HG03159 (cell line): ENCODE measurements at regions not wholly inside any gene's neighbourhood (a gene's known extent, or its start where the extent isn't known, plus 50 kb on each side); places are given as distances from the start of the nearest gene placed in this dataset.
A peak's percentile ranks its signal among the peaks of the same experiment; 100 is the strongest.

Source experiments
- ATAC-seq: cut with Tn5 transposase; IDR thresholded peaks from one replicate; pipeline ENCODE4 v1.9.1; 2021; ENCODE audit warnings: mild to moderate bottlenecking, moderate library complexity; ENCODE audit not compliant: unreplicated experiment

DNA sequence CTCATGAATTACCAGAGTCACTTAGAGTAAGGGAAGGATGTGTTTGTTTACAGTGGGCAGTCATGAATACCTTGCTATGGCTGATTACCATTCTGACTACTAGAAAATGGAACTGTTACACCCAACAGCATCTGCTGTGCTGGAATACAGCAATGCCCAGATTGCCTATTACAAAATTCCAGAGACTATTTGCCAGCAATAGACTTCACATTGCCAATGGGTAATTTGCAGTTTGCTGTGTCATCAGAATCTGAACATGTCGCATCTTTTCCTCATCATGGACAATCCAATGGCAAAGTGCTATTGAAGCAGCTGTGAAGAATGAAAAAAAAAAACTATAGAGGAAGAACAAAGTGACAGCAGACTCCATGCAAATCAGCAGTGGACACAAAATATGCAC, 356.6 kb downstream of the CXXC4 start:
- ATAC-seq, result no peak

DNA sequence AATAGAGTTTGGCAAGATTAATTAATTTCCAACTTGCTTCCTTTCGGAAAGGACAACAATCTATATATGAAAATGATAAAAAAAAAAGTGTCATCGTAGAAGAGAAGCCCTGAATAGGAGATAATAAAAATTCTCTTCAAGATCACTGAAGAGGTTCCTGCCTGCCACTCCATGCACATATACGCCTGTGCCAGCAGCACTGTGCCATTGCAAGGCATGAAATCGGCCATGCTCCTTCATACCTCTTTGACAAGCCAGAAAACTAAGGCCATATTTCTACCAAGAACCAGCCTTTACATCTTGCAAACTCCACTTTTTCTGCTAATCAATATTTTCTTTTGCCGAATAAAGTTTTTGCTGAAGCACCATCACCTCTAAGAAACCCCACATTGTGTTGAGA, 365.5 kb downstream of the CXXC4 start:
- no peak for ATAC-seq

DNA sequence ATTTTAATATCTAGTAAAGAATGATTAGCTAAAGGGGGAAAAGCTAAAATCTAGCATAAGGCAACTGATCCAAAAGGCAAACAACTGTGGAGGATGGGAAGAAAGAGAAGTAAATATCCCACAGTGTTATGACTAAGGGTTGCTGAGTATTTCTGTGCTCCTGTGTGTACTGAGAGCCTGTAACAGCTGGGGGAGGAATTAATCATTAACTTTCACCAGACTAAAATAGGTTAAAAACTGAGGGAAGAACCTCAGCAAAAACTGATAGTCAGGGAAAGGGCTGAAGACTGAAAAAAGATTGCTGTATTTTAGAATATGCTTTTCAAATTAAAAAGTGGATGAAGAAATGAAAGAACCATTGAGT, 365.9 kb downstream of the CXXC4 start:
- no peak for ATAC-seq

DNA sequence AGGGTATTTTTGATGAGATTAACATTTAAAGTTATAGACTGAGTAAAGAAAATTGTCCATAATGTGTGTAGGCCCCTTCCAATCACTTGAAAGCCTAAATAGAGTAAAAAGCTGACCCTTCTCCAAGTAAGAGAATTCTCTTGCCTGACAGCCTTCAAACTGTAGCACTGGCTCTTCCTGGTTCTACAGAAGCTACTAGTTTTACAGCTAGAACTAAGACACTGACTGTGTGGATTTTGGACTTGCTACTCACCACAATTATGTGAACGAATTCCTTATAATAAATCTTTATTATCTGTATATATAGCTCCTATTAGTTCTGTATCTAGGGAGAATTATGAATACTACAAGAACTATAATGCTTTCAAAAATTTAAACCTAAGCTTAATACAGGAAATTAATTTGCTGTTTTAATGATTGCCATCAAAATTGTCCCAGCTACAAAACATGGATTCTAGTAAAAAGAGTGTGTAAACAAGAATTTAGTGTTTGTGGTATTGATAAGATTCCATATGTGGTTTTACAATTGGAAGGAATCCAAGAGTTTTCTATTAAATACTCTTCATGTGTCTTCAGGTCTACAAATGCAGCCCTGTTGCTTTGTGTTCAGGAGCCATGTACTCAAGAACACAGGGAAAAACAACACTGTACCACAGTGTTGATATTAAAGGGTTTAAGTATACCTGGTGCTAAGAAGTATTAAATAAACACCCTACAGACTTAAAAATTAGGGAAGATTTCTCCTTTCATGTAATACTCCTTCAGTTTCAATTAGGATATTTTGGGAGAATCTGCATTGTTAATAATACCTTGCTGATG, 366.5 kb downstream of the CXXC4 start:
- no peak for ATAC-seq

DNA sequence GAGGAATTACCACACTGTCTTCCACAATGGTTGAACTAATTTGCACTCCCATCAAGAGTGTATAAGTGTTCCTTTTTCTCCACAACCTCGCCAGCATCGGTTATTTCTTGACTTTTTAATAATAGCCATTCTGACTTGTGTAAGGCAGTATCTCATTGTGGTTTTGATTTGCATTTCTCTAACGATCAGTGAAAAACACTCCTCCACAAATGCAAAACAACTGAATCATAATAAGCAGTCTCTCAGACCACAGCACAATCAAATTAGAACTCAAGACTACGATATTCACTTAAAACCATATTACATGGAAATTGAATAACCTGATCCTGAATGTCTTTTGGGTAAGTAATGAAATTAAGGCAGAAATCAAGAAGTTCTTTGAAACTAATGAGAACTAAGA, 371.7 kb downstream of the CXXC4 start:
- no peak for ATAC-seq

DNA sequence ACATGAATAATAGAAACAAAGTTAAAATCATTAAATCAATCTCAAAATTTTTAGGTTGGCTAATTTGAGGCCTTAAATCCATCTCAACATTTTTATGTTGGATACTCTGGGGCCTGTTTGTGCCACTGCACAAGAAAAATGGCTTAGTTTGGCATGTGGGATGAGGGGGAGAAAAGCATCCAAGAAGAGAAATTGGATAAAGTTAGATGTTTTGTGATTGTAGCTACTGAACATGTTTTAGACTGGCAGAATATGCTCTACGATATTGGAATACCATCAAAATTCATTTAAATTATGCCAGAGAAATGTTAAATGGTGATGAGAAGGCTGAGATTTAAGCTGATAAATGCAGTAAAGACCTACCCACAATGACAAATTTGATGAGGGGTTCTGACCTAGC, 376.9 kb downstream of the CXXC4 start:
- ATAC-seq, result no peak

DNA sequence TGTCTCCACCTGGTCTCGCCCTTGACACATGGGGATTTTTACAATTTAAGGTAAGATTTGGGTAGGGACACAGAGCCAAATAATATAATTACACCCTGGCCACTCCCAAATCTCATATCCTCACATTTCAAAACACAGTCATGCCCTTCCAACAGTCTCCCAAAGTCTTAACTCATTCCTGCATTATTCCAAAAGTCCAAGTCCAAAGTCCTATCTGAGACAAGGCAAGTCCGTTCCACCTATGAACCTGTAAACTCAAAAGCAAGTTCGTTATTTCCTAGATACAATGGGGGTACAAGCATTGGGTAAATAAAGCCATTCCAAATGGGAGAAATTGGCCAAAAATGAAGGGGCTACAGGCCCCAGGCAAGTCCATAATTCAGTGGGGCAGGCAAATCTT, 380.8 kb downstream of the CXXC4 start:
- ATAC-seq, result no peak

DNA sequence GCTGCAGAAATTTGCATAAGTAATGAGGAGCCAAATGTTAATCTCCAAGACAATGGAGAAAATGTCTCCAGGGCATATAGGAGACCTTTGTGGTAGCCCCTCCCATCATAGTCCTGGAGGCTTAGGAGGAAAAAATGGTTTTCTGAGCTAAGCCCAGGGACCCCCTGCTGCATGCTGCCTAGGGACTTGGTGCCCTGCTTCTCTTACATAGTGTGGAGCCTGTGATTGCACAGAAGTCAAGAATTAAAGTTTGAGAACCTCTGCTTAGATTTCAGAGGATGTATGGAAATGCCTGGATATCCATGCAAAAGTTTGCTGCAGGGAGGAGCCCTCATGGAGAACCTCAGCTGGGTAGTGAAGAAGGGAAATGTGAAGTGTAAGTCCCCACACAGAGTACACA, 379.4 kb upstream of the TACR3 start:
- ATAC-seq, result no peak

DNA sequence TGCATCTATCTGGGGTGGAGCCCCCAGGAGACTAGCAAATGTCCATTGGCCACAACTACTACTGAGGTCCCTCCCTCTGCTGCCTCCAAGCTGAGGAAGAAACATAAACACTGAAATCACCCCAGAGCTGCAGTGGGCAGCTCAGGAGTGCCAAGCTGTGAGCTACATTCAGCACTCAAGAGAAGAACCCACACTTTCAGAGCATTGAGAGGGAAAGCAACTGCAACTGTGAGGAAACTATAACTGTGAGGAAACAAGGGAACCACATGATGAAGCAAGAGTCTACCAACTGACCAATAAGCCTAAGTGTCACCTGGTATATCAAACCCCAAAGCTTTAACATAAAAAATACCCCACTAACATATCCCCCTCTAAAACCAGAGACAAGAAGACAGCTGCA, 373.5 kb upstream of the TACR3 start:
- ATAC-seq, result no peak

DNA sequence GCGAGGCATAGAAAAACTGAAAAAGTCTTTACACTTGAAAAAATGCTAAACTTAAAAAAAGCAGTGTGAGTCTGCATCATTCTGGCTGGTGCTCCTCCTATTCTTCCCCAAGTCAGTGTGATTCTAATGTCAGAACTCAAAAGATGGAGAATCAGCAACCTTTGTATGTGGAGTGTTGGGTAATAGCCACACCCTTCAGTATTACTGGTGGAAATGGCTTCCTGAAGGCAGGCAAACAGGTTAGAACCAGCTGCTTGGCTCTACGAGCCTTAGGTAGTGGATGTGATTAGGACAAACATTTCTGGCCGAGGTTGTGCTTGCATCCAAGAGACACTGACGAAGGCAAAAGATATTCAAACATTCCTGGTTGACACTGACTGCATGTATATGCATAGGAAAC, 353.4 kb upstream of the TACR3 start:
- ATAC-seq, result no peak

DNA sequence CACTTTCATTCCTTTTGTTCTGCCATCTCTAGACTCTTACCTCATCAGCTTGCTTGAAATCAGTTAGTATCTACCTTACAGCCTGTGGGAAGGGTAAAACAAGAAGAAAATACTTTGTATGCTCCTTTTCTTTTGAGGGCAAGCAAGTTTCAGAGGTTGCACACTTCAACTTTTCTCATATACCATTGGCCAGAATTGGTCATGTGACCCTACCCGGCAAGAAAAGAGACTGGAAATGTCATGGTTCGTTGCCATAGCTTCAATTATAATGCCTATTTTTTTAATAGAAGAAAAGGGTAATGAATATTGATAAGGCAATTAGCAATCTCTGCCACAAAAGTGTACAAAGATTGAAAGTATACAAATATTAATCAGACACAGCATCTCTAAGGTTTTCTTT, 346.7 kb upstream of the TACR3 start:
- ATAC-seq, result no peak

DNA sequence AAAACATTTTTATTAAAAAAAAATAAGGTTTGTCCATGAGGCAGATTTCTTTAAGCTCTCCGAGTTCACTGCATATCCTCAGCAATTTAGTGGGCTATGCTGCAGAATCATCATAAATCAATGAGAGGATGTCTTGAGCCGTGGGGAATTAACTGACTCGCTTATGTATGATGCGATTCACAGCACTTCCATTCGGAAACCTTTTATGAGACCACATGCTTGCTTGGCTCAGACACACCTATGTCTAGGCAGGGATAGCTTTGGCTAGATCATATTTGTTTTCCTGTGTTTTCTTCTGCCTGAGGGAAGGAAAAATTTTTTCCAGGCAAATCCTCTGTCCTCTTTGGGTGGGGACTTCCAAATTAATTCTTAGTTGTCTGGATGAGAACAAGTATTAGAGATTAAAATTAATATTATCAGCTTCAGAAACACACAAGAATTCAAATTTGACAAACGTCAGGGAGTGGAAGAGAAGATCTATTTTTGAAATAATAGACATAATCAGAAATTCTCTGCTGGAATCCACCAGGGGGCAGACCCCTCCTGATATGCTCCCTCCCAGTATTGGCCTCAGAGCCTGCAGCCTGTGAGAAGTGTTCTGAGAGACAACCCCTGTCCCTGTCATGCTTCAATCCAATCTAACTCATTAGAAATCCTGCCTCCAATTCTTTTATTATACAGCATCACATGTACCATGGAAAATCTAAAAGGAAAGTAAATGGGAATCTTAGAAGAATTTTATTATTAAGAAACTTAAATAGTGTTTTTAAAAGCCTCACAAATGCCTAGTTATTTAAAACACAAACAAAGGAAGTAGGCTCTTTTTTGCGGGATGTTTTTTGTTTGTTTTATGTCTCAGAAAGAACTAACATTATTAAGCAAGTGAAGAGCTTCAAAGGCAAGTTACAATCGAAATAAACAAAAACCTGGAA, 345.1 kb upstream of the TACR3 start:
- peak; percentile 88 for ATAC-seq

DNA sequence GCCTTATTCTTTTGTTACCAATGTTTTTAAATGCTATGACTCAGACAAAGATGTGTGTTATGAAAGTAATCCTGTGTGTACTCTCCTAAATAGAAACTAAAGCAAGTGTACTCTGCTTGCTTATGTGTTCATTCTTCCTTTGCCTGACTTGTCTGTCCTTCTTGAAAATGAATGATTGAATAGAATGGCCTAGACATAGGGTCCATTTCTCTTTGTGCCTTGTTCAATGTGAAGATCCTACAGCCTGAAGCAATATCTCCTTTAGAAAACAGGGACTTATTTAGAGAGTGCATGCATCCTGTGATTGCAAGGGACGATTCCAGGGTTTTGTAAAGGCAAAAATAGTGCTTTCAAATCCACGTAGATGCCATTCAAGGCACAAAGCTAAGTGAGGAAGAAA, 343.6 kb upstream of the TACR3 start:
- no peak for ATAC-seq

DNA sequence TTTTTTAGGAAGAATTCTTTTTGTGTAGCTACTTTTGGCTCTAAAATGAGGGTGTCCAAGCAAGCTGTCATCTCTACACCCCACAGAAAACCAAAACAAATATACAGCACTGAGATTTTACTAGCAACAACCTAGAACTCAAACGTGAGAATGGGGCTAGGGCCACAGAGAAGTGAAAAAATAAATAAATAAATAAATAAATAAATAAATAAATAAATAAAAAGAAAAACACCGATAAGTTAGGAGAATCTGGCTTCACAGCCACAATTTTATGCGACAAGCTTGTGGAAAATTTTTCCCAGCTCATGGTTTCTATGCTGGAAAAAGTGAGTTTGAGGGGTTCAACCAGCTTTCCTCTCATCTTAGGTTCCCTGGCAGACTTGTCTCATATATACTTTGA, 324.6 kb upstream of the TACR3 start:
- no peak for ATAC-seq

DNA sequence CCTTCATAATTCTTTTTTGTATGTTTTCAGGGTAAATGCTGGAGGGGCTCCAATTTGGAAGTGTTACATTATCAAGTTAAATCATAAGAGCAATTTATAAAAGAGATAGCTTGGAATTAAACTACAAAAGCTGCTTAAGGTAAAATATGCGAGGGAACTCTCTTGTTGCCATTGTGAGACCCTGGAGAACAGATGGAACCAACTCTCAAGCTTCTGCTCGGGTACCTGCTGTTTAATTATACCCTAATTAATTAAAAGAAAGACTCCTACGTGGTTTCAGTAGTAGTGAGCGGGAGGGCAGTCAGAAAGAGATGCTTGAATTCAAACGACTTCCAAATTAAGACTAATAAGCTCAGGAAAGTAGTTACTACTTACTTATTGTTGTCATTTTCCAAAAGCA, 313.1 kb upstream of the TACR3 start:
- ATAC-seq, result no peak

DNA sequence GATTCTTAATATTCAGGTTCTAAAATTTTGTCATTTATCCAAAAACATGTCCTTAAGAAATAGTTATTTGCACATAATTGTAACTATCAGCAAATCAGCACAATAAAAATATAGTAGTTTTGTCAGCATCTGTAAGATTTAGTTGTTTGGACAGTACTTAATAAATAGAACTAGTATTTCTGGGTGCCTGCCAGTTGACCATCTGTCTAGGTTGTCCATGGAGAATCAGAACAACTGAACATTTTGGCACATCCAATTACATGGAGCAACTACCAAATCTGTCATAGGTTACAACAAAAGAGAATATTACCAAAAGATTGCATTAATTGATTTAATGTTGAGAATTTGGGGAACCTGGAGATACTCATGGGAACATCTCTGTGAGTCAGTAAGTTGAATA, 305.5 kb upstream of the TACR3 start:
- ATAC-seq, result no peak

DNA sequence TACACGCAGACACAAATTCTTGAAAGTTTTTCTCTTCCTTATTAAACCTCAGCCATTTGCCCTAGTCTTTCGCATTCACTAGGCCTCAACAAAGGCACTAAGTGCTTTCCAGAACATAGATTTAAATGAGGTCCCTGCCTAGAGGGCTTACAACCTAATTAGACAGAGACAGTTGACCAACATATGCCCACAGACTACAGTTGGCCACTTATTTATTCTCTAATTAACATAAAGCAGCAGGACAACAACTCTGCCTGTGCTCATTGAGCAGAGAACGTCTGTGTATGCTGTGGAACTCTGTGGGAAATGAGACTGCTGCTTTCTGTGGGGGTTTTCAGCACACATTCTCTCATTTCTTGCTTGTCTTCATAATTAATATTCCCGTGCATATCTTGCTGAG, 303.0 kb upstream of the TACR3 start:
- ATAC-seq, result no peak

DNA sequence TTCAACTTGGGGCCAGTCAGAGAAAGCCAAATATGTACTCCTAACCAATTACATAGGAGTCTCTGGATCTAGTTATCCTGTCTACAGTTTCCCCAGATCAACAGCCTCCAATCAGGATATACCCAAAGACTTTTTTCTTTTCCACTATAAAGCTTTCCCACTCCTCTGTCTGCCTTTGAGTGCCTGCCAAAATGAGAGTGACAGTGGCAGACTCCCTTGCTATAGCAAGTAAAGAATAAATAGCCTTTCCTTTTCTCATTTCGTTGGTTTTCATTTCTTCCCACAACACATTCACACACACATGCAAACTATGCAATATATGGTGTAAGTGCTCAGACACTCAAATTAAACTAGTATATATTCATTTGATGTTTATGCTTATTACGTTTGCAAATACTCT, 302.4 kb upstream of the TACR3 start:
- no peak for ATAC-seq

DNA sequence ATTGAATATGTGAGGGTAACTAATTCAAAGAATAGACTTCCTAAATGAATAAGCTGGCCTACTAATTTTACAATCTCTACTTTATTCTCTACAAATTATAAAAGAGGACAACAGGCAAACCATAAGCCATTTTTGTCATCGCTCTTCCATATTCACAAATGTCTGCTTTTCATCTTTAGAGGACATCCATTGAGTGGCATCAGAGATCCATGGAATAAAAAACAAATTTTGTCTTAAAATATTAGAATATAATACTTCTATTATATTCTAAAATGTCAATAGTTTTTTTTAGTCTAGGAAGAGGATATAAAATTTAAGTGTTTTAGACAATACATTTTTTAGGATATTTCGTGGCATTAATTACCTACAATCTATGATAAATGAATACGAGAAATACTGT, 300.9 kb upstream of the TACR3 start:
- no peak for ATAC-seq

DNA sequence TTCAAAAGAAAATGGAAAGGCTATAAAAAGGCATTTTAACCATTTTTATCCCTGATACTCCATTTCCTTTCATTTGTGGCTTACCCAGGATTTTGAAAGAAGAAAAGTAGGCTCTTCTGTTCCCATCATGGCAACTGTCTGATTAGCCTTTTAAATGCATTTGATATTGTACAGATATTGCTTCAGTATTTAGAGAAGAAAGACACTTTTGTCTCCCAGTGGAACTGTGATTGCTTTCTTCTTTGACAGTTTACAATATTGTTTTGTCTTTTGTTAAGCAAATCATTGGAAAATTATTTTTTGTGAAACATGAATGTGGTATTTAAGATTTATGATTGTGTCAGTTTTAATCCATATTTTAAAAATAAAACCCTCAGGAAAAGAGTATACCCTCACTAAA, 297.4 kb upstream of the TACR3 start:
- no peak for ATAC-seq

DNA sequence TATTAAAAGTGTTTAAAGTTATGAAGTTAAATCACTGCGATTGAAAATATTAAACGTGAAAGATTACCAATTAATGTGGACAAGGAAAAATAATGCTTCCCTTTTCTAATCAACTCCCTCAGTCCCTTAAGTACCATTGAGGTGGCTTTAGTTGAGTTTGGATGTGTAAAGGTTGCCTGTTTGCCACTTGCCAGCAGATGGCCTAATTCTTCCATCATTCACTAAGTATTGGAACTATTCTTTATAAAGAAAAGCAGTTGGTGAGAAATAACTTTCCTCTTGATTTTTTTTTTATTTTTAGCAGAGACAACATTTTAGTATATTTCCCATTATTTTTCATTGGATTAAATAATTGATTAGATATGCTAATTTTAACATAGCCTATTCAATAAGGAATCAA, 295.9 kb upstream of the TACR3 start:
- no peak for ATAC-seq

DNA sequence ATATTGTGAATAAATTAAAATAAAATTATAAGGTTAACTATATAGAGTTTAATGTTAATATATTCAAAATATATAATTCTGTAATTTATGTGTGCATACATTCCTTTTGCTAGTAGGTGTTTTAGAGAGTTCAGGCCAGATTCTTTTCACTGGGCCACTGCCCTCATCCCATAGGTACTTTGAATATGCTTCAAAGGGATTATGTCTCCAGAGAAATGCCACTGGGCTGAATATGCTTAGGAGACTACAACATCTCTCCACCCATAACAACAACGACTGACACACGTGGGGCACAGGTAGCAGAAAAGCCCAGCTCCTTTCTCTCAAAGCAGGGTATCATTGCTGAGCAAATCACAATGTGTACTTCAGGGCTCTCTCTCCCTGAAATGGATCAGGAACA, 290.9 kb upstream of the TACR3 start:
- ATAC-seq, result no peak
